GM19395 (cell line): ENCODE measurements at regions not wholly inside any gene's neighbourhood (a gene's known extent, or its start where the extent isn't known, plus 50 kb on each side); places are given as distances from the start of the nearest gene placed in this dataset.
A peak's percentile ranks its signal among the peaks of the same experiment; 100 is the strongest.

Experiments used
- ATAC-seq: cut with Tn5 transposase; IDR thresholded peaks from one replicate; pipeline ENCODE4 v1.9.1; 2021; ENCODE audit warnings: mild to moderate bottlenecking, moderate library complexity; ENCODE audit not compliant: unreplicated experiment

GRCh38 chr4:104942990-104943743, 203.5 kb upstream of the TET2 start:
- ATAC-seq = peak; percentile 72

GRCh38 chr4:104944596-104944995, 202.1 kb upstream of the TET2 start:
- no peak for ATAC-seq

- peak; percentile 42 for ATAC-seq
Observed at GRCh38 chr4:104964410-104965175, 182.1 kb upstream of the TET2 start.

GRCh38 chr4:104966349-104967033, 180.2 kb upstream of the TET2 start:
- peak; percentile 97 for ATAC-seq

- peak; percentile 24 for ATAC-seq
Observed at GRCh38 chr4:104967034-104967401, 179.7 kb upstream of the TET2 start.

- ATAC-seq = no peak
Observed at GRCh38 chr4:104969394-104970082, 177.1 kb upstream of the TET2 start.

GRCh38 chr4:104971462-104971861, 175.2 kb upstream of the TET2 start:
- ATAC-seq = no peak

GRCh38 chr4:104973708-104974107, 173.0 kb upstream of the TET2 start:
- no peak for ATAC-seq

- peak; percentile 9 for ATAC-seq
Observed at GRCh38 chr4:104975617-104976016, 171.1 kb upstream of the TET2 start.

- peak; percentile 71 for ATAC-seq
Observed at GRCh38 chr4:104976262-104976661, 170.4 kb upstream of the TET2 start.

GRCh38 chr4:104979083-104979760, 167.5 kb upstream of the TET2 start:
- ATAC-seq = no peak

GRCh38 chr4:104983615-104984179, 163.0 kb upstream of the TET2 start:
- ATAC-seq = no peak

GRCh38 chr4:104986306-104986705, 160.4 kb upstream of the TET2 start:
- ATAC-seq = no peak

GRCh38 chr4:104989371-104989770, 157.3 kb upstream of the TET2 start:
- ATAC-seq = no peak

GRCh38 chr4:105002278-105002677, 144.4 kb upstream of the TET2 start:
- ATAC-seq = no peak

GRCh38 chr4:105014234-105014633, 132.4 kb upstream of the TET2 start:
- ATAC-seq = no peak

- no peak for ATAC-seq
Observed at GRCh38 chr4:105014635-105015034, 132.0 kb upstream of the TET2 start.

GRCh38 chr4:105015750-105016149, 130.9 kb upstream of the TET2 start:
- ATAC-seq = no peak

- ATAC-seq = no peak
Observed at GRCh38 chr4:105022811-105023667, 123.6 kb upstream of the TET2 start.
